Renal pelvis (tissue), 1 donor: ENCODE measurements at regions not wholly inside any gene's neighbourhood (a gene's known extent, or its start where the extent isn't known, plus 50 kb on each side); places are given as distances from the start of the nearest gene placed in this dataset.

ENCODE experiments used
- DNase-seq: peaks from one replicate; pipeline ENCODE4 v3.0.0-alpha.2; 2013

GRCh38 chr4:136750897-136751296 lies 781.4 kb downstream of the PCDH18 start:
- no peak for DNase-seq

- no peak for DNase-seq
Observed at GRCh38 chr4:136749989-136750388, 782.3 kb downstream of the PCDH18 start.

DNA sequence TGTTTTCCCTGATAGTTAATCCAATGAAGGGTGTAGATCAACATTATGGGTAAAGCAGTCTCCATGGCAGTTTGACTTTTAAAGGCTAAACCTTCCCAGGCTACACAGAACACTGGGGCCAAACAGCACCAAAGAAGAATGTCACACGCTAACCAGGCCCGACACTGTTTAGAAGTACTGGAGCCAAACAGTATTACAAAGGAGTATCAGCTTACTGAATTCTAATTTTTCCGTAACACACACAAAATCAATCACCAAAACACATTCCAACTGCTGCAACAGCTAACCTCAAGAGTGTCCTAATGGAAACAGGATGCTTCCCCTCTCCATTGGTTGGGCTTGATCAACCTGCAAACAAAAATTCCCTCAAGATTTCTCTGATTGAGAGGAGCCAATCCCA lies 783.5 kb downstream of the PCDH18 start:
- DNase-seq, result no peak

- no peak for DNase-seq
Observed at GRCh38 chr4:136748165-136748564, 784.1 kb downstream of the PCDH18 start.

GRCh38 chr4:136743238-136743637 lies 789.1 kb downstream of the PCDH18 start:
- no peak for DNase-seq

- no peak for DNase-seq
Observed at GRCh38 chr4:136742333-136742732, 790.0 kb downstream of the PCDH18 start.

DNA sequence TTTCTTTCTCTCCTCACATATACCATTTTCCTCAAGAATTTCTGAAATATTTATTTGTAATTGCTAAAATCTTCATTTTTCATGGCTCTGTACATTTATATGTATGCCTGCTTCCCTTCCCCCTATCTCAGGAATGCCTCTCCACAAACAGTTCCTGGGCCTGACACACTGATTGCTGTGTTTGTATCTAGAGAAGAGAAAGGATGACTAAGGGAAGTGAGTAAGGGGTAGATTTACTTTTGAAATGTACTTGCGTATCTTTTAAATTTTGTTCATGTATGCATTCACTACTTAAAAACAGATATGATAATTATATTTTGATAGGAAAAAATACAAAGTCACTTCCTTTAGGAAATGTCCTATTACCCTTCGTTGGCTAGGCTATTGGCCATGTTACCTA lies 790.8 kb downstream of the PCDH18 start:
- DNase-seq, result no peak

DNA sequence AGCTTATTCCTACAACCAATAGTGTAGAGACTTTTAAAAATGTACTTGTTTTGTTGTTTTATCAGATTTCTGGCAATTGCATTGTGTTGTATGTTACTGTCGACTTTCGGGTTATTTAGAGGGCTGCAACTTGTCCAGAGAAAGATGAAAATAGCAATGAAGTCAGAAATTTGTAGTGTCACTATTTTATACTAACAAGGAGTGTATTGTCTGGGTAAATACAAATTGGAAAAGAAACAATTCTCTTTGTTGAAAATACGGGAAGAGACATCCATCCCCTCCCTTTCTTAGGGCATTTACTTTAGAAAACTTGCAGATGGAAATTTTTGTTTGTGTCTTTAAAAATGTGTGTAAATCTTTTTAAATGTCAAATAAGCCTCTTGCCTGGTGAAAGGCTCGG lies 792.0 kb downstream of the PCDH18 start:
- no peak for DNase-seq

DNA sequence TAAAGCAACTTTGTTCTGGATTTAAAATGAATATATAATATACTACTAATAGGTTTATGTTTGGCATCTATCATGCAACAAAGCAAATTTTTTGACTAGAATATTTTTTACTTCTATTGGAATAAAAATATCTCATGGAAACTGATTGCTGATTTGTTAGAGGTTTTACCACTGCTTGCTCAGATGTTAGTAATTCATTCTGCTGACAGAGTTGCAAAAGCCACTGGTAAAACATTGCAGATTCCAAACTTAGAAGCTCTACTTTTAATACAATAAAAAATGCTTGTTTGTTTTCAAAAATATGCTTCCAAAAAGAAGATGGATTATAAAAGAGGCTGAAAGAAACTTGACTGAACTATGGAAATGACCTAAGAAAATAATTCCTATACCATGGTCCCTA lies 795.2 kb downstream of the PCDH18 start:
- DNase-seq, result no peak

- peak; percentile 15 for DNase-seq
Observed at GRCh38 chr4:136731025-136731424, 801.3 kb downstream of the PCDH18 start.

DNA sequence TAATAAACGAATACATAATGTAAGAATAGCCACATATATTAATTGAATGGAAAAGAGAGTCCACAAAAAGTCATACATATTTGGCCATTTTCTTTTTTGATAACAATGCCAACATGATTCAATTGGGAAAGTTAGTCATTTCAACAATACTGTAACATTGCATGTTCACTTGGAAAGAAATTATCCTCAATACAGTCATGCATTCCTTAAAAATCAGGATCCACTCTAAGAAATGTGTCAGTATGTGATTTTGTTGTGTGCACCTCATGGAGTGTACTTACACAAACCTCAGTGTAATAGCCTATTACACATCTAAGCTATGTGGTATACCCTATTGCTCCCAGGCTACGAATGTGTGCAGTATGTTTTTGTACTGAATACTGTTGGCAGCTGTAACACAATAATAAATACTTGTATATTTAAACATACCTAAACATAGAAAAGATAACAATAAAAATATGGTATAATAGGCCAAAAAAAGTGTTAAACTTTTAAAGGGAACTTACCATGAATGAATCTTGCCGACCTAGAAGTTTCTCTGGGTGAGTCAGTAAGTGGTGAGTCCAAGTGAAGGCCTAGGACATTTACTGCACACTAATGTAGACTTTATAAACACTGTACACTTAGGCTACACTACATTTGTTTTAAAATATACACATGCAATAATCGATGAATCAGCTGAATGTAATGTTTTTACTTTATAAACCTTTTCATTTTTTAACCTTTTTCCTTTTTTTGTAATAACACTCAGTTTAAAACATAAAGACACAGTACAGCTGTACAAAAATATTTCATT lies 806.8 kb downstream of the PCDH18 start:
- no peak for DNase-seq

DNA sequence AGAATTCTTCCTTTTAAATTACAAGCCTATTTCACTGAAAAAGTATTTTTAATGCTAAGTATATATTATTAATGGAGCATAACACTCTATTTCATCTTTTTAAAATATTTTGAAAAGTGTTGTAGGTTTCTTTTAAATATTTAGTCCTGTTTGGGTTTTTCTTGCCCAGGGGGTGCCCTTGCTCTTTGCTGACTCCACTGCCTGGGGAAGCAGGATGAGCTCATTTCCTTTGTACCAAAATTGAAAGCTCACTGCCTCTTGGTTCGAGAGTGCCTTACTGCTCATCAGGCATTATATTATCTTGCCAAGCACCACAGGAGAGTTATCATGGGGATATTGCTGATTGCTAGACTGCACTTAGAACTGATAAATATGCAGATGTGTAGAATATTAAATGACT lies 819.2 kb downstream of the PCDH18 start:
- no peak for DNase-seq

- DNase-seq, result no peak
Observed at GRCh38 chr4:136709897-136710296, 822.4 kb downstream of the PCDH18 start.

DNA sequence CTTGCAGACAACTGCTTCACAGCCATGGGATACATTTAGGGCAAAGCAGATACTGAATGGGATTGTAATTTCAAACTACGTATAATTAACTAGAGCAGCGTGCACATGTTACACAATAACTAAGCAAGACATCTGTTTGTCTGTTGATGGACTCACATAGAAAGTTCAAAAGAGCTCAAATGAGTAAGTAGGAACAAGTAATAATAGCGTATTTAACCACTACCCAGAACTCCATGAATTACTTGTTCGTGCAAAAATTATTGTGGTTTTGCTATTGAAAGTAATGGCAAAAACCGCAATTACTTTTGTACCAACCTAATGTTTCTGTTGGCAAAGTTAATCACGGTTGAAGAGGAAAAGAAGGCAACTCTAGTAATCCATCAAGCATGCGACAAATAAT lies 825.4 kb downstream of the PCDH18 start:
- DNase-seq, result no peak

DNA sequence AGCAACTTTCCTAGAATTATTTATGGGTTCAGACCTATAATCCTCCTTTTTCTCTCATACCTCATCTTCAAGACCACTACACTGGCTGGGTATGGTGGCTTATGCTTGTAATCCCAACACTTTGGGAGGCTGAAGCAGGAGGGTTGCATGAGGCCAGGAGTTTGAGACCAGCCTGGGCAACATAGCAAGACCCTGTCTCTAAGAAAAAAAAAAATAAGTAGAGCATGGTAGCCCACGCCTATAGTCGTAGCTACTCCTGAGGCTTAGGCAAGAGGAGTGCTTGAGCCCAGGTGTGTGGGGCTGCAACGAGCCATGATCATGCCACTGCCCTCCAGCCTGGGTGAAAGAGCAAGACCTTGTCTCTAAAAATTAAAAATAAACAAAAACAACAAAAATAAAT lies 832.4 kb downstream of the PCDH18 start:
- DNase-seq, result no peak

GRCh38 chr4:136691607-136692006 lies 840.7 kb downstream of the PCDH18 start:
- no peak for DNase-seq

GRCh38 chr4:136690360-136690759 lies 841.9 kb downstream of the PCDH18 start:
- no peak for DNase-seq

DNA sequence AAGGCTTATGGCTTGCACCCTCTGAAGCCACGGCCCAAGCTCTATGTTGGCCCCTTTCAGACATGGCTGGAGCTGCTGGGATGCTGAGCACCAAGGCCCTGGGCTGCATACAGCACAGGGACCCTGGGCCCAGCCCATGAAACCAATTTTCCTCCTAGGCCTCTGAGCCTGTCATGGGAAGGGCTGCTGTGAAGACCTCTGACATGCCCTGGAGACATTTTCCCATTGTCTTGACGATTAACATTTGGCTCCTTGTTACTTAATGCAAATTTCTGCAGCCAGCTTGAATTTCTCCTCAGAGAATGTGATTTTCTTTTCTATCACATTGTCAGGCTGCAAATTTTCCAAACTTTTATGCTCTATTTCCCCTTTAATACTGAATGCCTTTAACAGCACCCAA lies 844.7 kb downstream of the PCDH18 start:
- no peak for DNase-seq

- DNase-seq, result no peak
Observed at GRCh38 chr4:136687118-136687517, 845.2 kb downstream of the PCDH18 start.

DNA sequence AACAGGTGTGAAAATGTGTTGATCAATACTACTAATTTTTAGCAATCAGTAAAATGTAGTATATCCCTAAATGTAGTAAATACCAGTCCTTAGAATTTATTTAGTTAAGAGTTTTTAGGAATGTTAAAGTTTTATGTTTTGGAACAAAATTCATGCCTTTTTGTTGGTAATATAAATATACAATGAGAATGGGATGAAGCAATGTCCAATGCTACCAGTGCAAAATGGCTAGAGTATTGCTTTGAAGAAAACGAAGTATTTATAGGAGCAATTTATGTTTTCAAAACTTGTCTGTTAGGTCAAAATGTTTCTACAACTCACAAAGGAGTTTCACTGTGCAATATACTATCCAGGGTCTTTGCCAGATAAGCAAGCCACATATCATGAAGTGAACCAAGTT lies 851.5 kb downstream of the PCDH18 start:
- no peak for DNase-seq

DNA sequence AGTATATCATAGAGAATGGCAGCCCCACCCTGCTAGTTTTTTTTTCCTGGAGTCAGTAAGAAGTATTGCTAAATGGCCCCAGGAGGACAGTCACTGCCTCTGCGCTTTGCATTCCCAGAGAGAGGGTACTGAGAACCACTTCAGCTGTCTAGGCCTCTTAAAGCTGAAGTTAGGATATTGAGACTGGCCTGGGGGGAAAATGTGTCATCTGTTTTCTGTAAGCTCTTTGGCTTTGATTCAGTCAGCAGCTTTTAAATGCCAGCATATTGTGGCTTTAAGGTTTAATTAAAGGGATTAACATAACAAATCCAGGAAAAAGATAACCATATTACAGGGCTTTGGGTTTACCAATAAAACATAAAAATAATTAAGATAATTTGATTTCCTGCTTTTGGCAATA lies 852.0 kb downstream of the PCDH18 start:
- DNase-seq, result no peak

DNA sequence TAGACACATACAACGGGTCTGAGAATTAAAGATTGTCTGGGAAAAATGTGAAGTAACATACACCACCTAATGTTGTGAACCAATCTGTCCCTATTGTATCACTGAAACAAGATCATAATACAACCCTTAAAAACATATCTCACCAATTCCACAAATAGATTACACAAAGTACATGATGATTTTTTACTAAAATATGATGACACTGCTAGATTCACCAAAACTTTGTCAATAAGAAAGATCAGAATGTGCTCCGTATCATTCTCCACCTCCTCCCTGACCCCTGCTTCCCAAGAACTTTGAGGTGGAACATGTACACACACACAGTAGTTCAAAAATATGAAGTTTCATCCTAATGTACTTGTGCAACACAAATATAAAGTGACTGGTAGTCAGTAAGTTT lies 862.0 kb downstream of the PCDH18 start:
- no peak for DNase-seq

GRCh38 chr4:136664988-136665387 lies 867.3 kb downstream of the PCDH18 start:
- DNase-seq, result no peak

DNA sequence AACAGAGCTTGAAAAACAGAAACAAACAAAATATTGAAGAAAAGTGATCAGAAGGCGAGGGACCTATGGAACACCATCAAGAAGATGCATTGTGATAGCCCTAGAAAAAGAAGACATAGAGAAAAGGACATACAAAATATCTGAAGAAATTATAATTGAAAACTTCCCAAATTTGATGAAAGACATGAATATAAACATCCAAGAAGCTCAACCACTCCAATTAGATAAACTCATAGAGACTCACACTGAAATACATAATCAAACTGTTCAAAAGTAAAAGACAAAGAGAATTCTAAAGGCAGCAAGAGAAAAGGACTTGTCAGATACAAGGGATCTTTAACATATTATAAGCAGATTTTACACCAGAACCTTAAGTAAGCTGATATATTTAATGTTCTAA lies 869.8 kb downstream of the PCDH18 start:
- DNase-seq, result no peak
